ENCODE measurements at regions not wholly inside any gene's neighbourhood (a gene's known extent, or its start where the extent isn't known, plus 50 kb on each side); places are given as distances from the start of the nearest gene placed in this dataset.

GRCh38 chr2:83900862-83901261 is 558.2 kb downstream of the SUCLG1 start:
- TF ChIP-seq, protein P1, sequence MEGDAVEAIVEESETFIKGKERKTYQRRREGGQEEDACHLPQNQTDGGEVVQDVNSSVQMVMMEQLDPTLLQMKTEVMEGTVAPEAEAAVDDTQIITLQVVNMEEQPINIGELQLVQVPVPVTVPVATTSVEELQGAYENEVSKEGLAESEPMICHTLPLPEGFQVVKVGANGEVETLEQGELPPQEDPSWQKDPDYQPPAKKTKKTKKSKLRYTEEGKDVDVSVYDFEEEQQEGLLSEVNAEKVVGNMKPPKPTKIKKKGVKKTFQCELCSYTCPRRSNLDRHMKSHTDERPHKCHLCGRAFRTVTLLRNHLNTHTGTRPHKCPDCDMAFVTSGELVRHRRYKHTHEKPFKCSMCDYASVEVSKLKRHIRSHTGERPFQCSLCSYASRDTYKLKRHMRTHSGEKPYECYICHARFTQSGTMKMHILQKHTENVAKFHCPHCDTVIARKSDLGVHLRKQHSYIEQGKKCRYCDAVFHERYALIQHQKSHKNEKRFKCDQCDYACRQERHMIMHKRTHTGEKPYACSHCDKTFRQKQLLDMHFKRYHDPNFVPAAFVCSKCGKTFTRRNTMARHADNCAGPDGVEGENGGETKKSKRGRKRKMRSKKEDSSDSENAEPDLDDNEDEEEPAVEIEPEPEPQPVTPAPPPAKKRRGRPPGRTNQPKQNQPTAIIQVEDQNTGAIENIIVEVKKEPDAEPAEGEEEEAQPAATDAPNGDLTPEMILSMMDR (conservative IDR thresholded peaks at IDR 0.05; ENCODE audit: low read depth, low read length): no peak
- TF ChIP-seq EZH2 (IDR thresholded peaks at IDR 0.05; ENCODE audit: borderline replicate concordance, low read depth, low read length, poor library complexity, severe bottlenecking): no peak

All from A673 (cell line).